HEK293 (cell line): ENCODE measurements at regions not wholly inside any gene's neighbourhood (a gene's known extent, or its start where the extent isn't known, plus 50 kb on each side); places are given as distances from the start of the nearest gene placed in this dataset.

Experiments used
- AEBP2 ChIP-seq: fragments of 450-650 bp; formaldehyde crosslinking; IDR thresholded peaks from 2 replicates; pipeline ENCODE4 v1.5.1; 2016; ENCODE audit warnings: missing biosample characterization, missing genetic modification characterization, borderline replicate concordance
- BCL11A ChIP-seq: fragments of 450-650 bp; formaldehyde crosslinking; IDR thresholded peaks from 2 replicates; pipeline ENCODE4 v1.5.1; 2016; ENCODE audit warnings: low read depth, missing biosample characterization, missing genetic modification characterization
- BCL11B ChIP-seq: fragments of 450-650 bp; formaldehyde crosslinking; IDR thresholded peaks from 2 replicates; pipeline ENCODE4 v1.5.1; 2016; ENCODE audit warnings: low read depth, missing biosample characterization, missing genetic modification characterization
- BCL6B ChIP-seq: fragments of 450-650 bp; formaldehyde crosslinking; IDR thresholded peaks from 2 replicates; pipeline ENCODE4 v1.5.1; 2017; ENCODE audit warnings: missing biosample characterization, missing genetic modification characterization
- GFI1B ChIP-seq: fragments of 450-650 bp; formaldehyde crosslinking; IDR thresholded peaks from 2 replicates; pipeline ENCODE4 v1.5.1; 2016; ENCODE audit warnings: missing biosample characterization, missing genetic modification characterization
- HOXA7 ChIP-seq: sonication (generic); formaldehyde crosslinking; IDR thresholded peaks from 2 replicates; pipeline ENCODE4 v1.8.1; 2022; ENCODE audit warnings: missing genetic modification reagents, borderline replicate concordance
- MYNN ChIP-seq: fragments of 450-650 bp; formaldehyde crosslinking; IDR thresholded peaks from 2 replicates; pipeline ENCODE4 v1.5.1; 2016; ENCODE audit warnings: missing biosample characterization, missing genetic modification characterization, borderline replicate concordance
- MZF1 ChIP-seq: fragments of 450-650 bp; formaldehyde crosslinking; IDR thresholded peaks from 2 replicates; pipeline ENCODE4 v1.5.1; 2017; ENCODE audit warnings: missing biosample characterization, missing genetic modification characterization, borderline replicate concordance
- OSR2 ChIP-seq: fragments of 450-650 bp; formaldehyde crosslinking; IDR thresholded peaks from 2 replicates; pipeline ENCODE4 v1.5.1; 2016; ENCODE audit warnings: missing biosample characterization, missing genetic modification characterization
- PRDM2 ChIP-seq: fragments of 450-650 bp; formaldehyde crosslinking; IDR thresholded peaks from 2 replicates; pipeline ENCODE4 v1.5.1; 2016; ENCODE audit warnings: missing biosample characterization, missing genetic modification characterization, borderline replicate concordance
- SCRT2 ChIP-seq: fragments of 450-650 bp; formaldehyde crosslinking; IDR thresholded peaks from 2 replicates; pipeline ENCODE4 v1.5.1; 2016; ENCODE audit warnings: missing biosample characterization, missing genetic modification characterization
- SP3 ChIP-seq: fragments of 450-650 bp; formaldehyde crosslinking; IDR thresholded peaks from 2 replicates; pipeline ENCODE4 v1.5.1; 2016; ENCODE audit warnings: missing biosample characterization, missing genetic modification characterization
- YY2 ChIP-seq: fragments of 450-650 bp; formaldehyde crosslinking; IDR thresholded peaks from 2 replicates; pipeline ENCODE4 v1.5.1; 2016; ENCODE audit warnings: missing biosample characterization, missing genetic modification characterization
- ZBTB48 ChIP-seq: fragments of 450-650 bp; formaldehyde crosslinking; IDR thresholded peaks from 2 replicates; pipeline ENCODE4 v1.5.1; 2016; ENCODE audit warnings: missing biosample characterization, missing genetic modification characterization
- ZNF138 ChIP-seq: fragments of 450-650 bp; formaldehyde crosslinking; IDR thresholded peaks from 2 replicates; pipeline ENCODE4 v1.5.1; 2016; ENCODE audit warnings: missing biosample characterization, missing genetic modification characterization, borderline replicate concordance
- ZNF24 ChIP-seq: fragments of 450-650 bp; formaldehyde crosslinking; IDR thresholded peaks from 2 replicates; pipeline ENCODE4 v1.5.1; 2016; ENCODE audit warnings: missing biosample characterization, missing genetic modification characterization
- ZNF324 ChIP-seq: fragments of 450-650 bp; formaldehyde crosslinking; IDR thresholded peaks from 2 replicates; pipeline ENCODE4 v1.5.1; 2016; ENCODE audit warnings: missing biosample characterization, missing genetic modification characterization
- ZNF335 ChIP-seq: fragments of 450-650 bp; formaldehyde crosslinking; conservative IDR thresholded peaks from 2 replicates; pipeline ENCODE4 v1.5.1; 2016; ENCODE audit warnings: missing biosample characterization, missing genetic modification characterization
- ZNF366 ChIP-seq: fragments of 450-650 bp; formaldehyde crosslinking; conservative IDR thresholded peaks from 2 replicates; pipeline ENCODE4 v1.5.1; 2016; ENCODE audit warnings: missing biosample characterization, missing genetic modification characterization
- ZNF394 ChIP-seq: fragments of 450-650 bp; formaldehyde crosslinking; IDR thresholded peaks from 2 replicates; pipeline ENCODE4 v1.5.1; 2016; ENCODE audit warnings: missing biosample characterization, missing genetic modification characterization, mild to moderate bottlenecking, moderate library complexity, borderline replicate concordance
- ZNF398 ChIP-seq: fragments of 450-650 bp; formaldehyde crosslinking; IDR thresholded peaks from 2 replicates; pipeline ENCODE4 v1.5.1; 2017; ENCODE audit warnings: missing biosample characterization, missing genetic modification characterization
- ZNF510 ChIP-seq: fragments of 450-650 bp; formaldehyde crosslinking; IDR thresholded peaks from 2 replicates; pipeline ENCODE4 v1.5.1; 2018; ENCODE audit warnings: mild to moderate bottlenecking, missing genetic modification characterization, missing biosample characterization; ENCODE audit not compliant: insufficient replicate concordance
- ZNF513 ChIP-seq: fragments of 450-650 bp; IDR thresholded peaks from 2 replicates; pipeline ENCODE4 v1.5.1; 2018; ENCODE audit warnings: missing biosample characterization, missing genetic modification characterization
- ZNF548 ChIP-seq: fragments of 450-650 bp; formaldehyde crosslinking; IDR thresholded peaks from 2 replicates; pipeline ENCODE4 v1.5.1; 2016; ENCODE audit warnings: missing biosample characterization, missing genetic modification characterization
- ZNF560 ChIP-seq: fragments of 450-650 bp; formaldehyde crosslinking; IDR thresholded peaks from 2 replicates; pipeline ENCODE4 v1.5.1; 2017; ENCODE audit warnings: missing biosample characterization, missing genetic modification characterization, borderline replicate concordance
- ZNF600 ChIP-seq: fragments of 450-650 bp; formaldehyde crosslinking; IDR thresholded peaks from 2 replicates; pipeline ENCODE4 v1.5.1; 2016; ENCODE audit warnings: missing biosample characterization, missing genetic modification characterization
- ZNF623 ChIP-seq: fragments of 450-650 bp; formaldehyde crosslinking; IDR thresholded peaks from 2 replicates; pipeline ENCODE4 v1.5.1; 2016; ENCODE audit warnings: missing biosample characterization, missing genetic modification characterization
- ZSCAN23 ChIP-seq: fragments of 450-650 bp; formaldehyde crosslinking; IDR thresholded peaks from 2 replicates; pipeline ENCODE4 v1.5.1; 2016; ENCODE audit warnings: missing biosample characterization, missing genetic modification characterization

GRCh38 chr1:57623039-57623790 is 199.4 kb upstream of the DAB1 start (continued):
- 0 out of 2 replicates have a peak, but pooled peaks have one; percentile 8 for TF ChIP-seq ZNF513 (tag by site-specific recombination)
- TF ChIP-seq ZNF138 (tag by site-specific recombination), result no peak
- TF ChIP-seq ZNF600, result no peak
- TF ChIP-seq ZNF24 (tag by site-specific recombination), result no peak
- TF ChIP-seq ZNF623, result no peak
- TF ChIP-seq ZNF335 (tag by site-specific recombination), result peak; percentile 40
- no peak for TF ChIP-seq ZNF398 (tag by site-specific recombination)
- TF ChIP-seq ZSCAN23 (tag by site-specific recombination), result no peak
- TF ChIP-seq ZBTB48 (tag by site-specific recombination), result no peak
- TF ChIP-seq MZF1 (tag by site-specific recombination), result no peak
- peak; percentile 24; the same call in 1 of the 2 replicates for TF ChIP-seq ZNF324 (tag by site-specific recombination)
- TF ChIP-seq MYNN (tag by site-specific recombination), result no peak
- TF ChIP-seq ZNF366 (tag by site-specific recombination), result peak; percentile 72
- TF ChIP-seq YY2 (tag by site-specific recombination), result no peak
- no peak for TF ChIP-seq AEBP2 (tag by site-specific recombination)
- TF ChIP-seq SP3 (tag by site-specific recombination), result 0 out of 2 replicates have a peak, but pooled peaks have one; percentile 27
- no peak for TF ChIP-seq ZNF510 (tag by site-specific recombination)
- TF ChIP-seq BCL11A (tag by site-specific recombination), result no peak
- TF ChIP-seq SCRT2, result peak; percentile 61; the same call in 1 of the 2 replicates
- no peak for TF ChIP-seq HOXA7
- no peak for TF ChIP-seq ZNF548 (tag by site-specific recombination)
- no peak for TF ChIP-seq BCL11B (tag by site-specific recombination)
- no peak for TF ChIP-seq GFI1B
- no peak for TF ChIP-seq BCL6B (tag by site-specific recombination)
- TF ChIP-seq ZNF394 (tag by site-specific recombination), result peak; percentile 25; the same call in 1 of the 2 replicates
- TF ChIP-seq PRDM2 (tag by site-specific recombination), result no peak
- TF ChIP-seq OSR2 (tag by site-specific recombination), result peak; percentile 97
- no peak for TF ChIP-seq ZNF560
